Right renal pelvis (tissue), 4 donors: ENCODE measurements at regions not wholly inside any gene's neighbourhood (a gene's known extent, or its start where the extent isn't known, plus 50 kb on each side); places are given as distances from the start of the nearest gene placed in this dataset.
A peak's percentile ranks its signal among the peaks of the same experiment; 100 is the strongest.

ENCODE experiments used
- DNase-seq, 4 donors: peaks; one replicate each; pipeline ENCODE4 v3.0.0-alpha.2; 2013; ENCODE audit warnings: low read depth in 4 of 4, low spot score in 3 of 4, missing footprints in 1 of 4

DNA sequence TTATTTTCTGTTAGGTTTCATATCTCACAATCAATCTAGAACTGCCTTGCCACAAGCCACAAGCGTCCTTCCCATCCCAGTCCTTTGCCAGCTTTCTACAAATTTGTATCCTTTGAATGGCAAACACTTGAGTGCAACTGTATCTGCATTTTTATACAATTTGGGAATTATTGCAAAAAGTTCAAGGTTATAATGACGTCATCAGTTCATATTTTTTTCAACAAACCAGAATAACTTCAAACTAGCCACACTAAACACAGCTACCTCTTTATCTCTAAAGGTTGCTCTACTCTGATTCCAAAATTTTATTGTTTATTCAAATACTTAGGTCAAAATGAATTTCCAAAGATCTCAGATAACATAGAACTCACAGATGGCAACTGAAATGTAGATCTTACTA lies 877.1 kb downstream of the TMEM182 start:
- no peak for DNase-seq

DNA sequence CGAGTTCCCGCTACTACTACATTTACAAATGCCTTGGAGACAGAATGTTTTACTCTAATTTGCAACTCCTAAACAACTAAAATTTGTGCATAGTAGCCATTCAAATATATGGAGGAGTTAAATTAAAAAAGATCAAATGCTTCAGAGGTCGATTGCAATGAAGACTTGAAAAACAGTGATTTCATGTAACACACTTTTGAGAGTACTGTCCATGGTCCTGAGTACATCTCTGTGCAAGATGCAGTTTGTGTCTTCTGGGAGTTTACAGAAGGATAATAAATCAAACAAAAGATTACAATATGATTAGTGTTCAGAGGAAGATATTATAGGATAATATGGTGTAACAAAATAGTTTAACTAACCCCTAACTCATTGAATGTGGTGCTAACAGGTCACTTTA lies 894.7 kb downstream of the TMEM182 start:
- DNase-seq = peak in 2 of 4 donors; percentile 3 to 8

DNA sequence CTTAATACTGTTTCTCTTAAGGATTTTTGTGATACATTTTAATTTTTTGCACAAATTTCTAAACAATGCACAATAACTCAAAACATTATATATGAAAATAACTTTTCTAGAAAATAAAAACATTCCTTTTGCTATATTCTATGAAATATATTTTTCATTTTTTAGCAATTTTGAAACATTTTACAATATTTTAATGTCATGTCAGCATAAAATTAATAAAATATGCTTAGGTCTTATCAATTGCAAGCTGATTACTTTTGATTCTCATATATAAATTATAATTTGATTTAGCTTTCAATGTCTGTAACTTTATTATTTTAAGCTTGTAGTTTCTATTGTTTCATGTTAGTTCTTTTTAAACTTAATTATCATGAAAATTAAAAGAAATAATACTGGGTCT lies 898.7 kb downstream of the TMEM182 start:
- no peak for DNase-seq

DNA sequence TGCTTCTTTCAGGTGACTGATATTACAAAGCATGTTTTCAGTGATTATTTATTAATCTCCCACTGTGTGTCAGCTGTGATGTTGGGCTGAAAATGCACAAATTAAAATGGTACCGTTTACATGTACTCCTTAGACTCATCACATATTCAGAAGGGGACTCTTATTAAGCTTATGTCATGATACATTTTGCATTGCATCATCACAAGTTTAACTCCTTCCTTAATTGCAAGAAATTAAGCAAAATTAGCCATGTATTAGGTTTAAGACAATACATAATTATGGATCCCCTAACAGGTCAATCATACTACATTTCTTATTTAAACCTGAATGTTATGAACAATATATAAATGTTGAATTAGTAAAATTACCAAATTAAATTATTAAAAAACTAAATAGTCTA lies 899.1 kb downstream of the TMEM182 start:
- no peak for DNase-seq

DNA sequence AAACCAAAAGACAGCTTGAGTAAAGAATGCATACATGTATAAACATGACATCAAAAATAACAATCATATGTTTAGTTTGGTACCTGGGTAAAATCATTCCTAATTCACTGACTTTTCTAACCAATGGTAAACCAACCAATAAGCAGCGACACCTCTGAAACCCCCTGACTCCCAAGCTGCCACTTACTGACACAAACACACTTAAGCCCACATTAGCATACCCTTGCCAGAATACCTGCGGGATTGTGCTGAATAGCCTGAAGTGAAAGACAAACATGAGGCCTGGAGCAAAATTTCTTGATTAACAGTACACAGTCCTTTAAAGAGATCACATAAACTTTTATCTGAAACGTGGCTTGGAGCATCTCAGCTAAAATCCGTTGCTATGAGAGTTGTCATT lies 902.9 kb downstream of the TMEM182 start:
- DNase-seq = no peak

DNA sequence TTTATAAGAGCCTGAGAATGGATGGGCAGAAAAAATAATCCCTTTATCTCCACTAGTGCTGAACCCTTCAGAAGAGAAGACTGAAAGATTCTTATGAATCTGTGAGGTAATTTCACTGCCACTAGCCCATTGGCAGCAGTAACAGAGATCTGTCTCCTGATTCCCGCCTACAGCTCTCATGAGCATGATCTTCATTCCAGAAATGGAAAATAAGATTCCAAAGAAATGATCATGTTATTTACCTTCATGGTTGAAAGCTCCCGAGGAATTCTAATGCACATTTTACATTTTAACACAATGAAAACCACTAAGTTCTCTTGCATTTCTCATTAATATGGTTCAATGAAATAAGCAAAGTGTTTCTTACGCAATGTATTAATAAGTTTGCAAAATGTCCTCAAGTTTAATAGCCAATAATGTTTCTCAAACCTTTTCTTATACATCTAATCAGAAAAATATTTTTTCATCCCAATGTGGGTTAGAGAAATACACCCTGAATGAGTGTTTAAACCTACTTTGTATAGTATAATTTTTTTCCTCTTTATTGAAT lies 905.6 kb downstream of the TMEM182 start:
- DNase-seq = no peak

DNA sequence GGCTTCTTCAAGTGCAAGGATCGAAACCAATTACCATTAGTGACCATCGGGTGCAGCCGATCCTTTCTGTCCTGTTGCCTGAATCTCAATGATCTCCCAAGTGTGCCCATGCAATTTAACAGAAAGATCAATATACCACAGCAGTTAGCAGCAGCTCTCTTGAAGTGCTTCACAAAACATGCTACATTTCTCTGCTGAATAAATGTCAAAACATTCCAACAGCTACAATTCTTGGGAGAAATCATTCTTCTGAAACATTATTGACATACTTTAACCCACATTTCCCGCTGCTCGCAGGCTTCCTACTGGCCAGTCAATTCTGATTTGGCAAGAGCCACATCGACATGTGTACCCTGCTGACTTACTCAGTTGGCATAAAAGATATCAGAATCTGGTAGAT lies 907.7 kb downstream of the TMEM182 start:
- DNase-seq = no peak
